ENCODE measurements at regions not wholly inside any gene's neighbourhood (a gene's known extent, or its start where the extent isn't known, plus 50 kb on each side); places are given as distances from the start of the nearest gene placed in this dataset.

- no peak for TF ChIP-seq CTCF (IDR thresholded peaks at IDR 0.05; ENCODE audit: insufficient read depth, low read length, poor library complexity, severe bottlenecking)
- H3K27me3 ChIP-seq (replicated peaks; ENCODE audit: control insufficient read depth, insufficient read depth, low read length) = no peaks in the 10 kb centered on the region
- H3K4me3 ChIP-seq (replicated peaks; ENCODE audit: low read depth, low read length) = no peak overlapping the region
- no peak for DNase-seq (ENCODE audit: extremely low read depth, insufficient read length)
- no peaks in the 10 kb centered on the region for H3K36me3 ChIP-seq (ENCODE audit: control insufficient read depth, insufficient read depth, low read length)
Observed at GRCh38 chr14:98791661-98792060, 480.3 kb downstream of the BCL11B start.

- no peaks in the 10 kb centered on the region for H3K27me3 ChIP-seq (replicated peaks; ENCODE audit: control insufficient read depth, insufficient read depth, low read length)
- TF ChIP-seq CTCF (IDR thresholded peaks at IDR 0.05; ENCODE audit: insufficient read depth, low read length, poor library complexity, severe bottlenecking) = no peak
- DNase-seq (ENCODE audit: extremely low read depth, insufficient read length) = no peak
- no peaks in the 10 kb centered on the region for H3K36me3 ChIP-seq (ENCODE audit: control insufficient read depth, insufficient read depth, low read length)
- no peak overlapping the region for H3K4me3 ChIP-seq (replicated peaks; ENCODE audit: low read depth, low read length)
Observed at GRCh38 chr14:98792171-98792570, 479.8 kb downstream of the BCL11B start.

GRCh38 chr14:98798099-98798498 is 473.9 kb downstream of the BCL11B start:
- no peaks in the 10 kb centered on the region for H3K27me3 ChIP-seq (replicated peaks; ENCODE audit: control insufficient read depth, insufficient read depth, low read length)
- no peak for TF ChIP-seq CTCF (IDR thresholded peaks at IDR 0.05; ENCODE audit: insufficient read depth, low read length, poor library complexity, severe bottlenecking)
- no peaks in the 10 kb centered on the region for H3K36me3 ChIP-seq (ENCODE audit: control insufficient read depth, insufficient read depth, low read length)
- no peak for DNase-seq (ENCODE audit: extremely low read depth, insufficient read length)
- H3K4me3 ChIP-seq (replicated peaks; ENCODE audit: low read depth, low read length) = no peak overlapping the region

GRCh38 chr14:98799891-98800290 is 472.1 kb downstream of the BCL11B start:
- DNase-seq (ENCODE audit: extremely low read depth, insufficient read length) = no peak
- H3K27me3 ChIP-seq (replicated peaks; ENCODE audit: control insufficient read depth, insufficient read depth, low read length) = no peaks in the 10 kb centered on the region
- no peaks in the 10 kb centered on the region for H3K36me3 ChIP-seq (ENCODE audit: control insufficient read depth, insufficient read depth, low read length)
- no peak overlapping the region for H3K4me3 ChIP-seq (replicated peaks; ENCODE audit: low read depth, low read length)
- TF ChIP-seq CTCF (IDR thresholded peaks at IDR 0.05; ENCODE audit: insufficient read depth, low read length, poor library complexity, severe bottlenecking) = no peak

GRCh38 chr14:98802044-98802443 is 470.0 kb downstream of the BCL11B start:
- Histone ChIP-seq H3K27me3 (replicated peaks; ENCODE audit: control insufficient read depth, insufficient read depth, low read length) (no peaks in the 10 kb centered on the region), H3K4me3 (replicated peaks; ENCODE audit: low read depth, low read length) (no peak overlapping the region), H3K36me3 (ENCODE audit: control insufficient read depth, insufficient read depth, low read length) (no peaks in the 10 kb centered on the region)
- no peak for DNase-seq (ENCODE audit: extremely low read depth, insufficient read length)
- TF ChIP-seq CTCF (IDR thresholded peaks at IDR 0.05; ENCODE audit: insufficient read depth, low read length, poor library complexity, severe bottlenecking) = no peak

- H3K27me3 ChIP-seq (replicated peaks; ENCODE audit: control insufficient read depth, insufficient read depth, low read length) = no peaks in the 10 kb centered on the region
Observed at GRCh38 chr14:98803196-98803595, 468.8 kb downstream of the BCL11B start.

More at GRCh38 chr14:98803196-98803595, 468.8 kb downstream of the BCL11B start:
- TF ChIP-seq CTCF (IDR thresholded peaks at IDR 0.05; ENCODE audit: insufficient read depth, low read length, poor library complexity, severe bottlenecking) = no peak
- DNase-seq (ENCODE audit: extremely low read depth, insufficient read length) = no peak
- no peak overlapping the region for H3K4me3 ChIP-seq (replicated peaks; ENCODE audit: low read depth, low read length)
- no peaks in the 10 kb centered on the region for H3K36me3 ChIP-seq (ENCODE audit: control insufficient read depth, insufficient read depth, low read length)

All from GM06990 (cell line).